ENCODE measurements at regions not wholly inside any gene's neighbourhood (a gene's known extent, or its start where the extent isn't known, plus 50 kb on each side); places are given as distances from the start of the nearest gene placed in this dataset.

DNA sequence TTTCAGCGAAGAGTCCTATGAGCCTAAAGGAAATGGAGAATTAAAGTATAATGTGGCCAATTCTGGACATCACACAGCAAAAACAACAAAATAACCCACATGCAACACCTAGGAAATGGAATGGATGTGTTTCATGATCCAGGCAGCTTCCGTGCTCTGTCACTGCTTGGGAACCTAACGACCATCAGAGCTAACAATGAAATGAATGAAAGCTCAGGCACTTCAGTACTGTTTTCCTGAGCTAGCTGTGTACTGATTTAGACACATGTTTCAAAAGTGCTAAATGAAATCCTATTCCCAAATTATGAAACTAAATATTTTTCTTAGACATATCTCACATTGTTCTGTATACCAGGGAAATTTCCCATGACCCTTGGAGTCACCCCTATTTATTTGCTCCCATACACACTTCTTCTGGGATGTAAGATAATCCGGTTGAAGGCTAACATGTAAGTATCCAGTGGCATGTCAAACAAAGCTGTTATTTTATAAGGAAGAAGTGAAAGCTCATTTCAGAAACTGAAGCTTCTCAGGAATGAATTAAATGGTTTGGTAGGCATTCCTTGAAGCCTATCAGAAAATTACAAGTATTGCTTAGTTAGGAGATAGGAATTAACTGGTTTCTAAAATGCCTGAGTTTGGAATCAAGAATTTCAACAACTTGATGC lies 108.5 kb upstream of the RND3 start:
- H4K20me1 ChIP-seq (ENCODE audit: insufficient read depth) = no peaks in the 10 kb centered on the region
- no peaks in the 10 kb centered on the region for H3K36me3 ChIP-seq (ENCODE audit: low read depth)
- H3K9me3 ChIP-seq (ENCODE audit: low read depth) = no peaks in the 10 kb centered on the region
- 88 to 93% methylated on average over 4 of the region's 4 CpGs for WGBS, 2 experiments (ENCODE audit: low coverage in 1 of 2, low lambda C conversion rate in 2 of 2, missing lambda C conversion rate in 2 of 2)
- H2AFZ ChIP-seq = peak overlapping the region; percentile 43
- peak overlapping the region; percentile 47 for H3K9ac ChIP-seq
- peak overlapping the region; percentile 78 for H3K4me2 ChIP-seq (ENCODE audit: unreplicated experiment)
- H3K4me3 ChIP-seq = peak overlapping the region; percentile 27
- peaks cover 44% of the 10 kb centered on the region for H3K4me1 ChIP-seq (ENCODE audit: insufficient read depth)
- TF ChIP-seq EZH2phosphoT487 (IDR thresholded peaks at IDR 0.05; ENCODE audit: insufficient read depth, low read depth) (no peak), EZH2 (IDR thresholded peaks at IDR 0.05; ENCODE audit: insufficient read depth, poor library complexity, severe bottlenecking) (no peak)
- no peaks in the 10 kb centered on the region for H3K79me2 ChIP-seq (ENCODE audit: insufficient read depth)
- peak overlapping the region; percentile 61 for H3K27ac ChIP-seq
- in situ Hi-C loops (cut with MboI) = no loop called here
- peak; percentile 51 for DNase-seq
- peaks cover 27% of the 10 kb centered on the region for H3F3A ChIP-seq (ENCODE audit: insufficient read depth)
- no peaks in the 10 kb centered on the region for H3K27me3 ChIP-seq (replicated peaks; ENCODE audit: insufficient read depth)
- no peaks in the 10 kb centered on the region for H3K9me2 ChIP-seq (ENCODE audit: insufficient read depth)

DNA sequence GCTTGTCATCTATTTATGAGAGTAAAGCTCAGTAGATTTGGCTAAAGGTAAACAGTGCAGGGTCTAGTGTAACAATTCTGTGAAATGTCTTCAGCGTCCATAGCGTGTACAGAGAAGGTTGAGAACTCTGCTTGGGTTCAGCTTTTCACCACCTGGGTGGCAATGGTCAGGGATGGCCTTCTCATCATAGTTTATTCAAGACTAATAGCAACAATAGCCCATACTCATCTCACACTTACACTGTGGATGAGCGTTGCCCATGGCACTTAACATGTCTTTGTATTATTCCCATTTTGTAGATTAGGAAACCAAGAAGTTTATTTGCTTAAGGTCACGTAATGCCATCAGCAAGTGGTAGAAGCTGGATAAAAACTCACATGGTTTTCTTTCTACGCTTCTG lies 106.8 kb upstream of the RND3 start:
- WGBS, 2 experiments (ENCODE audit: low coverage in 1 of 2, low lambda C conversion rate in 2 of 2, missing lambda C conversion rate in 2 of 2) = 99 to 100% methylated on average over 5 of the region's 5 CpGs
- H3K4me3 ChIP-seq = no peak overlapping the region

DNA sequence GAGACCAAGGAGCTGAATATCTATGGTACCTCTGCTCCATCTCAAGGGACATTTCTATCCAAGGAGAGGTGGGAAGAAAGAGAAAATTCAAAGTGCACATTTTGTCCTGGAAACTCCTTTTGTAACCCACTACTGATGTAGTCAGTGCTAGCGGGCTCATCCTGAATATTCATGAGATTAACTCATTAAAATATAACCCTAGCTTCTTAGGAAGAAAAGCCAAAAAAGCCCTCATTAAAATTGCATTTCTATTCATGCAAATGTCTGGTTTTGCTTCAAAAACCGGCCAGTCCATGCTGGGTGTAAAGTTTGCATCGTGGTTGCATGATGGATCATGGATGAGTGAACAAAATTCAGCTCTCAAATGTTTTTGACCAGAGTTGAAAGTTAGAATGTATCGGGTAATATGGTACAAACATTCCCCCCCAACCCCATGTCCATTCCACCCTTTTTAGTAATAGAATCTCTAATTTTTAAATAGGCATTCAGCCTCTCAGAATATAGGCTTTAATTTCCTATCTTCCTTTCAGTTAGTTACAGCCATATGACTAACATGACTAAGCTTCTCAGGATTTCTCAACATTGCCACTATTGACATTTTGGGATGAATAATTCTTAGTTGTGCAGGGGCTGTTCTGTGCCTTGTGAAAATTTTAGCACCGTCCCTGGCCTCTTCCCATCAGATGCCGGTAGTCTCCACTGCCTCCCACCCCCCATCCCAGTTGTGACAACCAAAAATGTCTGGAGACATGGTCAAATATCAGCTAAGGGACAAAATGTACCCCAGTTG lies 104.2 kb upstream of the RND3 start:
- Histone ChIP-seq H3K4me2 (ENCODE audit: unreplicated experiment) (no peak overlapping the region), H3K27me3 (replicated peaks; ENCODE audit: insufficient read depth) (no peaks in the 10 kb centered on the region), H3K36me3 (ENCODE audit: low read depth) (no peaks in the 10 kb centered on the region), H3K9me3 (ENCODE audit: low read depth) (no peaks in the 10 kb centered on the region), H3K27ac (0 out of 2 replicates have a peak overlapping the region, but pooled peaks have one; percentile 5), H3K9ac (no peak overlapping the region), H3K79me2 (ENCODE audit: insufficient read depth) (no peaks in the 10 kb centered on the region), H3F3A (ENCODE audit: insufficient read depth) (peaks cover 38% of the 10 kb centered on the region), H3K9me2 (ENCODE audit: insufficient read depth) (no peaks in the 10 kb centered on the region), H3K4me3 (no peak overlapping the region), H4K20me1 (ENCODE audit: insufficient read depth) (no peaks in the 10 kb centered on the region), H3K4me1 (ENCODE audit: insufficient read depth) (peaks cover 42% of the 10 kb centered on the region), H2AFZ (no peak overlapping the region)
- in situ Hi-C loops (cut with MboI) = no loop called here
- TF ChIP-seq EZH2phosphoT487 (IDR thresholded peaks at IDR 0.05; ENCODE audit: insufficient read depth, low read depth) (no peak), EZH2 (IDR thresholded peaks at IDR 0.05; ENCODE audit: insufficient read depth, poor library complexity, severe bottlenecking) (no peak)
- 87 to 88% methylated on average over 6 of the region's 6 CpGs for WGBS, 2 experiments (ENCODE audit: low coverage in 1 of 2, low lambda C conversion rate in 2 of 2, missing lambda C conversion rate in 2 of 2)
- DNase-seq = peak; percentile 39

More for the DNA sequence above, 106.8 kb upstream of the RND3 start:
- Histone ChIP-seq H3K27ac (no peak overlapping the region), H3K4me1 (ENCODE audit: insufficient read depth) (peaks cover 37% of the 10 kb centered on the region), H3K27me3 (replicated peaks; ENCODE audit: insufficient read depth) (no peaks in the 10 kb centered on the region), H3F3A (ENCODE audit: insufficient read depth) (peaks cover 21% of the 10 kb centered on the region), H4K20me1 (ENCODE audit: insufficient read depth) (no peaks in the 10 kb centered on the region), H3K36me3 (ENCODE audit: low read depth) (no peaks in the 10 kb centered on the region), H3K79me2 (ENCODE audit: insufficient read depth) (no peaks in the 10 kb centered on the region), H2AFZ (no peak overlapping the region), H3K9me2 (ENCODE audit: insufficient read depth) (no peaks in the 10 kb centered on the region), H3K9ac (no peak overlapping the region), H3K4me2 (ENCODE audit: unreplicated experiment) (no peak overlapping the region), H3K9me3 (ENCODE audit: low read depth) (no peaks in the 10 kb centered on the region)
- in situ Hi-C loops (cut with MboI) = no loop called here
- DNase-seq = no peak
- TF ChIP-seq EZH2phosphoT487 (IDR thresholded peaks at IDR 0.05; ENCODE audit: insufficient read depth, low read depth) (no peak), EZH2 (IDR thresholded peaks at IDR 0.05; ENCODE audit: insufficient read depth, poor library complexity, severe bottlenecking) (no peak)

DNA sequence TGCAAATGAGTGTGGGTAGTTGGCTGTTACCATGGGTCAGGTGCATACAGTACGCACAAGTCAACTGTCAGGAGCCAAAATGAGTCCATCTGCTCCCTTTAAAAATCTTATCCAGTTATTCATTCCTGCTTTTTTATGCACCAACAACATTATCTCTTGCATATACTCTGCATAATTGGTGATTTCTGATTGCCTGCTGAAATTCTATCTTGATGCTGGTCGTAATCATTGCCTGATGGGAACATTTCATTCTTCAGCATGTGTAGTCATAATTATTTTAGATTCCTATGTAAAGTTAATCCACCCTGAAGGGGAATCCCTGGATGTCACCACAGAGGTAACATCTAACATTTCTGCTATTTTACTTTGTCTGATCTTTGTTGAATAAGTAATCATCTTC lies 102.2 kb upstream of the RND3 start:
- Histone ChIP-seq H3K9ac (no peak overlapping the region), H4K20me1 (ENCODE audit: insufficient read depth) (no peaks in the 10 kb centered on the region), H3K79me2 (ENCODE audit: insufficient read depth) (no peaks in the 10 kb centered on the region), H2AFZ (no peak overlapping the region), H3K4me1 (ENCODE audit: insufficient read depth) (peaks cover 45% of the 10 kb centered on the region), H3F3A (ENCODE audit: insufficient read depth) (peaks cover 41% of the 10 kb centered on the region), H3K9me2 (ENCODE audit: insufficient read depth) (no peaks in the 10 kb centered on the region), H3K4me2 (ENCODE audit: unreplicated experiment) (no peak overlapping the region), H3K27me3 (replicated peaks; ENCODE audit: insufficient read depth) (no peaks in the 10 kb centered on the region), H3K36me3 (ENCODE audit: low read depth) (no peaks in the 10 kb centered on the region), H3K27ac (no peak overlapping the region), H3K9me3 (ENCODE audit: low read depth) (no peaks in the 10 kb centered on the region), H3K4me3 (no peak overlapping the region)
- TF ChIP-seq EZH2phosphoT487 (IDR thresholded peaks at IDR 0.05; ENCODE audit: insufficient read depth, low read depth) (no peak), EZH2 (IDR thresholded peaks at IDR 0.05; ENCODE audit: insufficient read depth, poor library complexity, severe bottlenecking) (no peak)
- DNase-seq = no peak
- WGBS, 2 experiments (ENCODE audit: low coverage in 1 of 2, low lambda C conversion rate in 2 of 2, missing lambda C conversion rate in 2 of 2) = 91 to 99% methylated on average over 2 of the region's 2 CpGs
- in situ Hi-C loops (cut with MboI) = no loop called here
